ENCODE measurements at regions not wholly inside any gene's neighbourhood (a gene's known extent, or its start where the extent isn't known, plus 50 kb on each side); places are given as distances from the start of the nearest gene placed in this dataset.

DNA sequence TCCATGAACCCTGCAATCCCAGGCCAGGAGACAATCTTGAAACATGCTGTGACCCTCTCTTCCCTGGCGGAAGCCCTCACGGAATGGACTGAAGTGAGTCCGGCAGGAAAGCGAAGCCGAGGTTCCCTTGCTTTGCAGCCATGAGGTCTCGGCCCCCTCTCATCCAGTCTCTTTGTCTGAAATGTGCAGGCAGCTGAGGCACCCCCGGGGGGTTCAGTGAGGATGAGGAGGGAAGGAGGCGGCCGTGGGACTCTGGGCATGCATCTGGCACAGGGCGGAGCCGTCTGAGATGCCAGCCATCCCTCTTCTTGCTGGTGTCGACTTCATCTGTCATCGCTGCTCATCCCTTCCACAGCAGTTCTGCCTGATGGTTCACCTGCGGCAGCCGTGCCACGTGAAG lies 1485.7 kb downstream of the BRD1 start:
- TF ChIP-seq, protein P1, sequence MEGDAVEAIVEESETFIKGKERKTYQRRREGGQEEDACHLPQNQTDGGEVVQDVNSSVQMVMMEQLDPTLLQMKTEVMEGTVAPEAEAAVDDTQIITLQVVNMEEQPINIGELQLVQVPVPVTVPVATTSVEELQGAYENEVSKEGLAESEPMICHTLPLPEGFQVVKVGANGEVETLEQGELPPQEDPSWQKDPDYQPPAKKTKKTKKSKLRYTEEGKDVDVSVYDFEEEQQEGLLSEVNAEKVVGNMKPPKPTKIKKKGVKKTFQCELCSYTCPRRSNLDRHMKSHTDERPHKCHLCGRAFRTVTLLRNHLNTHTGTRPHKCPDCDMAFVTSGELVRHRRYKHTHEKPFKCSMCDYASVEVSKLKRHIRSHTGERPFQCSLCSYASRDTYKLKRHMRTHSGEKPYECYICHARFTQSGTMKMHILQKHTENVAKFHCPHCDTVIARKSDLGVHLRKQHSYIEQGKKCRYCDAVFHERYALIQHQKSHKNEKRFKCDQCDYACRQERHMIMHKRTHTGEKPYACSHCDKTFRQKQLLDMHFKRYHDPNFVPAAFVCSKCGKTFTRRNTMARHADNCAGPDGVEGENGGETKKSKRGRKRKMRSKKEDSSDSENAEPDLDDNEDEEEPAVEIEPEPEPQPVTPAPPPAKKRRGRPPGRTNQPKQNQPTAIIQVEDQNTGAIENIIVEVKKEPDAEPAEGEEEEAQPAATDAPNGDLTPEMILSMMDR (IDR thresholded peaks at IDR 0.05; ENCODE audit: low read depth, low read length, poor library complexity, severe bottlenecking), result no peak
- no peak for TF ChIP-seq EZH2phosphoT487 (IDR thresholded peaks at IDR 0.05; ENCODE audit: borderline replicate concordance, low read length)
